Renal cortex interstitium (tissue), 11 donors: ENCODE measurements at regions not wholly inside any gene's neighbourhood (a gene's known extent, or its start where the extent isn't known, plus 50 kb on each side); places are given as distances from the start of the nearest gene placed in this dataset.

Source experiments
- DNase-seq, 11 donors: peaks; one replicate each; pipeline ENCODE4 v3.0.0-alpha.2; 2013; ENCODE audit warnings: low read depth in 9 of 11, low spot score in 4 of 11; ENCODE audit errors: extremely low read depth in 1 of 11

GRCh38 chr3:96169111-96169766, 645.2 kb upstream of the EPHA6 start:
- DNase-seq, result no peak

GRCh38 chr3:96172917-96173316, 641.5 kb upstream of the EPHA6 start:
- no peak for DNase-seq

- DNase-seq, result no peak
Observed at GRCh38 chr3:96175500-96175899, 638.9 kb upstream of the EPHA6 start.

- DNase-seq, result no peak
Observed at GRCh38 chr3:96182756-96183155, 631.6 kb upstream of the EPHA6 start.

- no peak for DNase-seq
Observed at GRCh38 chr3:96183871-96184270, 630.5 kb upstream of the EPHA6 start.

GRCh38 chr3:96190024-96190616, 624.3 kb upstream of the EPHA6 start:
- no peak for DNase-seq

- peak in 2 of 11 donors; percentile 1 for DNase-seq
Observed at GRCh38 chr3:96192966-96193550, 621.3 kb upstream of the EPHA6 start.

GRCh38 chr3:96200897-96201296, 613.5 kb upstream of the EPHA6 start:
- DNase-seq, result no peak

GRCh38 chr3:96201463-96201862, 612.9 kb upstream of the EPHA6 start:
- no peak for DNase-seq

GRCh38 chr3:96202181-96202580, 612.2 kb upstream of the EPHA6 start:
- DNase-seq, result no peak

GRCh38 chr3:96209699-96210098, 604.7 kb upstream of the EPHA6 start:
- DNase-seq, result no peak

GRCh38 chr3:96213393-96213792, 601.0 kb upstream of the EPHA6 start:
- DNase-seq, result no peak

- DNase-seq, result no peak
Observed at GRCh38 chr3:96214941-96215340, 599.5 kb upstream of the EPHA6 start.

GRCh38 chr3:96225494-96225893, 588.9 kb upstream of the EPHA6 start:
- DNase-seq, result no peak

GRCh38 chr3:96233679-96234078, 580.7 kb upstream of the EPHA6 start:
- DNase-seq, result no peak

GRCh38 chr3:96236522-96236921, 577.9 kb upstream of the EPHA6 start:
- no peak for DNase-seq

- no peak for DNase-seq
Observed at GRCh38 chr3:96259299-96259698, 555.1 kb upstream of the EPHA6 start.

- DNase-seq, result no peak
Observed at GRCh38 chr3:96264701-96265100, 549.7 kb upstream of the EPHA6 start.

- DNase-seq, result no peak
Observed at GRCh38 chr3:96266395-96267190, 547.8 kb upstream of the EPHA6 start.

GRCh38 chr3:96267577-96267976, 546.8 kb upstream of the EPHA6 start:
- DNase-seq, result no peak
